Astrocyte of the cerebellum (primary cell): ENCODE measurements at regions not wholly inside any gene's neighbourhood (a gene's known extent, or its start where the extent isn't known, plus 50 kb on each side); places are given as distances from the start of the nearest gene placed in this dataset.
"Not testable (repeated sequence)": the region's sequence is repeated elsewhere in the genome, so short reads cannot be mapped to it uniquely, and the experiment has no call there.

Experiments used
- DNase-seq: peaks from one replicate; pipeline ENCODE4 v3.0.0-alpha.2; 2011; ENCODE audit warnings: low read depth
- H3K4me3 ChIP-seq: 2 replicates; pipeline ENCODE4 v1.5.1; 2011; ENCODE audit warnings: mild to moderate bottlenecking, low read depth, low read length, moderate library complexity
- in situ Hi-C: cut with HindIII; loops from 2 replicates; pipeline ENCODE4 v1.10.0; 2017; ENCODE audit warnings: low sequenced_read_pairs
- TF ChIP-seq, protein P1 (sequence below): IDR thresholded peaks from 2 replicates; pipeline ENCODE4 v1.5.1; 2012; ENCODE audit warnings: low read length, low read depth, moderate library complexity, mild to moderate bottlenecking; ENCODE audit errors: missing control alignments

DNA sequence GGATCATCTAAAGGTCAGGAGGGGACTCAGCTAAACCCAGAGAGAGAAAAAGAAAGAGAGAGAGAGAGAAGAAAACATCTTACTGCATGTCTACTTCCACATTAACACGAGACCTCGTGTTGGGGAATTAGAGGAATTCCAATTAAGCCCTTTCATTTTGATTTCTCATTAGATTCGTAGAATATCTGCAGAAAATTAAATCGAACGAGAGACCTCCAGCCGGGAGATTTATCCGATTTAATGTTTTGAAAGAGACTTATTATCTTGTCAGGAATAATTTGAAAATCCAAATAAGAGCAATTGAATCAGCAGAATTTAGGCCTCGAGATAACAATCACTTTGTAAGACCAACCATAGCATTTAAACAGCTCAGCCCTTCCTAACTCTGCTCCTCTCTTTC, 175.6 kb downstream of the ABCC12 start:
- in situ Hi-C loops, result no loop called here
- H3K4me3 ChIP-seq, result no peak overlapping the region
- no peak for DNase-seq
- TF ChIP-seq, protein P1, sequence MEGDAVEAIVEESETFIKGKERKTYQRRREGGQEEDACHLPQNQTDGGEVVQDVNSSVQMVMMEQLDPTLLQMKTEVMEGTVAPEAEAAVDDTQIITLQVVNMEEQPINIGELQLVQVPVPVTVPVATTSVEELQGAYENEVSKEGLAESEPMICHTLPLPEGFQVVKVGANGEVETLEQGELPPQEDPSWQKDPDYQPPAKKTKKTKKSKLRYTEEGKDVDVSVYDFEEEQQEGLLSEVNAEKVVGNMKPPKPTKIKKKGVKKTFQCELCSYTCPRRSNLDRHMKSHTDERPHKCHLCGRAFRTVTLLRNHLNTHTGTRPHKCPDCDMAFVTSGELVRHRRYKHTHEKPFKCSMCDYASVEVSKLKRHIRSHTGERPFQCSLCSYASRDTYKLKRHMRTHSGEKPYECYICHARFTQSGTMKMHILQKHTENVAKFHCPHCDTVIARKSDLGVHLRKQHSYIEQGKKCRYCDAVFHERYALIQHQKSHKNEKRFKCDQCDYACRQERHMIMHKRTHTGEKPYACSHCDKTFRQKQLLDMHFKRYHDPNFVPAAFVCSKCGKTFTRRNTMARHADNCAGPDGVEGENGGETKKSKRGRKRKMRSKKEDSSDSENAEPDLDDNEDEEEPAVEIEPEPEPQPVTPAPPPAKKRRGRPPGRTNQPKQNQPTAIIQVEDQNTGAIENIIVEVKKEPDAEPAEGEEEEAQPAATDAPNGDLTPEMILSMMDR, result no peak

- in situ Hi-C loops, result no loop called here
Observed at GRCh38 chr16:47979616-47980182, 176.1 kb downstream of the ABCC12 start.

GRCh38 chr16:47979164-47979520, 176.7 kb downstream of the ABCC12 start:
- TF ChIP-seq, protein P1, result no peak
- H3K4me3 ChIP-seq, result no peak overlapping the region
- in situ Hi-C loops, result no loop called here
- DNase-seq, result no peak

More at GRCh38 chr16:47979616-47980182, 176.1 kb downstream of the ABCC12 start:
- TF ChIP-seq, protein P1, result no peak
- no peak overlapping the region for H3K4me3 ChIP-seq
- DNase-seq, result no peak

GRCh38 chr16:47978491-47979163, 177.2 kb downstream of the ABCC12 start:
- DNase-seq, result no peak
- no peak overlapping the region for H3K4me3 ChIP-seq
- TF ChIP-seq, protein P1, result no peak
- in situ Hi-C loops, result no loop called here

DNA sequence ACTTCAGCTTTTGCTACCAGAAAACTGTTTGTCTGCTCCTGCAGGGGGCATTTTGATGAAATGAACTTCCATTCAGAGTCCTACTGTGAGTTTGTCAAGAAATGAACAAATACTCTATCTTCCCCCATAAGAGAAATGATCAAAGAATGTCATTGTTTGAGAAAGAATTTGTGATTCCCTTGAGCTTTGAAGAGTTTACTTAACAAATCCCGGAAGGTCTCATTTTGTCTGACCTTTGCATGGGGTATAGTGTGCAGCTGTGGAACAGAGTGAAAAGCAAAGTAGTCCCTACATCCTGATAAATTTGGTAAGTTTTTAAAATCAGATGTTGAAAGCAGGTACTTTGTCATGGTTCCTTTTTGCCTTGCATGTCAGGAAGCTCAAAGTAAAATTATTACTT, 178.0 kb downstream of the ABCC12 start:
- in situ Hi-C loops, result no loop called here
- no peak overlapping the region for H3K4me3 ChIP-seq
- no peak for DNase-seq
- TF ChIP-seq, protein P1, result no peak

- in situ Hi-C loops, result no loop called here
- TF ChIP-seq, protein P1, result no peak
- no peak overlapping the region for H3K4me3 ChIP-seq
- DNase-seq, result no peak
Observed at GRCh38 chr16:47976636-47977210, 179.1 kb downstream of the ABCC12 start.

- in situ Hi-C loops, DNase-seq, H3K4me3 ChIP-seq: not testable (repeated sequence)
Observed at GRCh38 chr16:47974971-47975370, 180.8 kb downstream of the ABCC12 start.
